Uterus (tissue), 2 donors: ENCODE measurements at regions not wholly inside any gene's neighbourhood (a gene's known extent, or its start where the extent isn't known, plus 50 kb on each side); places are given as distances from the start of the nearest gene placed in this dataset.

Source experiments
- CTCF ChIP-seq, 4 experiments: fragments of 200-600 bp in 2 of 4; fragments of 450-650 bp in 2 of 4; sonication (generic) in 2 of 4; IDR thresholded peaks; one replicate each; pipeline ENCODE4 v1.5.1; 2016 to 2019; ENCODE audit warnings: antibody characterized with exemption in 4 of 4, mild to moderate bottlenecking in 2 of 4, moderate library complexity in 1 of 4
- POLR2A ChIP-seq, 2 donors: fragments of 450-650 bp; IDR thresholded peaks; one replicate each; pipeline ENCODE4 v1.6.1; 2016; ENCODE audit warnings: antibody characterized with exemption in 2 of 2, mild to moderate bottlenecking in 1 of 2, moderate library complexity in 1 of 2

- TF ChIP-seq CTCF (IDR thresholded peaks at IDR 0.05) = no peak
- TF ChIP-seq POLR2A (IDR thresholded peaks at IDR 0.05) = no peak
Observed at GRCh38 chr5:165224366-165225045, 1719.1 kb downstream of the MAT2B start.
